ENCODE measurements at regions not wholly inside any gene's neighbourhood (a gene's known extent, or its start where the extent isn't known, plus 50 kb on each side); places are given as distances from the start of the nearest gene placed in this dataset.
A peak's percentile ranks its signal among the peaks of the same experiment; 100 is the strongest.

- H3K9ac ChIP-seq (ENCODE audit: low read length): no peak overlapping the region
- RAD21 ChIA-PET (ENCODE audit: low non-redundant PET in 1 of 2, low total read pairs in 2 of 2, uncharacterized antibody in 2 of 2, unreplicated experiment in 2 of 2): no interaction called here
- no peak overlapping the region for H3K4me2 ChIP-seq (ENCODE audit: low read length)
- intact Hi-C loops (cut with micrococcal nuclease): no loop called here
- CTCF ChIA-PET: interaction anchor here (0.7 kb wide), 1 partner anchor 13 kb away, joined by 3 read pairs; no protein-coding TSS in a partner anchor
- DNase-seq (ENCODE audit: low read depth, low spot score) (no peak), ATAC-seq (peak; percentile 57)
- H2AFZ ChIP-seq (ENCODE audit: low read depth, low read length, poor library complexity, severe bottlenecking): peak overlapping the region; percentile 68
- H3K27me3 ChIP-seq (ENCODE audit: insufficient read depth, low read length): no peaks in the 10 kb centered on the region
- H3K9me2 ChIP-seq (ENCODE audit: insufficient read depth): no peaks in the 10 kb centered on the region
- H3K79me2 ChIP-seq (ENCODE audit: insufficient read depth, low read length): no peaks in the 10 kb centered on the region
- no peaks in the 10 kb centered on the region for H4K20me1 ChIP-seq (ENCODE audit: insufficient read depth)
- no peaks in the 10 kb centered on the region for H3K9me3 ChIP-seq (ENCODE audit: control insufficient read depth in 1 of 2, insufficient read depth in 1 of 2, low read depth in 1 of 2, low read length in 2 of 2)
- POLR2A ChIA-PET: no interaction called here
- BruUV-seq (replicated peaks): no TSS peak
- no peak for TF ChIP-seq ZNF274 (IDR thresholded peaks at IDR 0.05; ENCODE audit: low read depth, low read length)
- TF ChIP-seq SP1 (IDR thresholded peaks at IDR 0.05; ENCODE audit: low read depth): no peak
- TF ChIP-seq CEBPB (IDR thresholded peaks at IDR 0.05; ENCODE audit: low read depth): no peak
- no peak for TF ChIP-seq ATF3 (IDR thresholded peaks at IDR 0.05)
- no peak for TF ChIP-seq POLR2A (IDR thresholded peaks at IDR 0.05; ENCODE audit: borderline replicate concordance, extremely low read depth, insufficient read depth, insufficient read length)
- TF ChIP-seq FOSL1 (IDR thresholded peaks at IDR 0.05; ENCODE audit: low read depth): no peak
- no peak for TF ChIP-seq ELF1 (IDR thresholded peaks at IDR 0.05; ENCODE audit: borderline replicate concordance, low read depth)
- TF ChIP-seq REST (IDR thresholded peaks at IDR 0.05; ENCODE audit: low read depth): no peak
- no peak for TF ChIP-seq CTCF (IDR thresholded peaks at IDR 0.05 in 2 of 3, conservative IDR thresholded peaks at IDR 0.05 in 1 of 3; ENCODE audit: borderline replicate concordance in 1 of 3, insufficient read depth in 1 of 3, low read depth in 2 of 3, low read length in 2 of 3)
- TF ChIP-seq YY1 (IDR thresholded peaks at IDR 0.05; ENCODE audit: extremely low read depth, insufficient replicate concordance, low read depth, low read length): no peak
- no peak for TF ChIP-seq ZBTB33 (IDR thresholded peaks at IDR 0.05; ENCODE audit: extremely low read depth, insufficient replicate concordance, low read length)
- no peak for TF ChIP-seq POLR2AphosphoS5 (IDR thresholded peaks at IDR 0.05; ENCODE audit: low read depth, low read length)
- no peak for TF ChIP-seq EZH2 (IDR thresholded peaks at IDR 0.05)
- TF ChIP-seq EGR1 (IDR thresholded peaks at IDR 0.05; ENCODE audit: low read depth): no peak
- TF ChIP-seq JUND (IDR thresholded peaks at IDR 0.05): no peak
- TF ChIP-seq TCF7L2 (IDR thresholded peaks at IDR 0.05; ENCODE audit: borderline replicate concordance, extremely low read depth, insufficient read depth, insufficient read length): no peak
- TF ChIP-seq CBX3 (IDR thresholded peaks at IDR 0.05; ENCODE audit: low read depth): no peak
- H3K36me3 ChIP-seq (ENCODE audit: control insufficient read depth in 1 of 2, insufficient read depth in 2 of 2, low read length in 2 of 2): no peaks in the 10 kb centered on the region
- H3K4me1 ChIP-seq (ENCODE audit: control insufficient read depth in 1 of 2, insufficient read depth in 2 of 2, low read length in 2 of 2): no peaks in the 10 kb centered on the region
- no peak overlapping the region for H3K27ac ChIP-seq (ENCODE audit: low read depth, low read length)
- no peak overlapping the region for H3K4me3 ChIP-seq (replicated peaks in 1 of 2; ENCODE audit: low read depth in 1 of 2, low read length in 2 of 2)
These were observed 188.5 kb upstream of the KBTBD8 start for GRCh38 chr3:66809595-66809958.

All from HCT116 (cell line).